ENCODE measurements at regions not wholly inside any gene's neighbourhood (a gene's known extent, or its start where the extent isn't known, plus 50 kb on each side); places are given as distances from the start of the nearest gene placed in this dataset.

DNA sequence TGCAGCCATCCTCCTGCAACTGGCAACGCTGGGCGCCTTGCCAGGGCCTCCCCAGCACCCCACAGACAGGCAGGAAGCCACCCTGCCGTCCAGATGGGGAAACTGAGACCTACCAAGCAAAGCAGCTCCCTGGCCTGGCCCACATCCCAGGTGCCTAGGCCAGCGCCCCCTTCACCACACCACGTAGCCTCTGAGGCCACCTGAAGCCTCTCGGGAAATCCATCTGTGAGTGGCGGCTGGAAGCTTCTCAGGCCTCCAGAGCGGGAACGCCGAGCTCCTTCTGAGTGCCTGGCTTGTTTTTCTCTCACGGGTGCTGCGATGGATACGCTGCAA lies 58.7 kb downstream of the UNCX start:
- no peak for TF ChIP-seq CTCF (conservative IDR thresholded peaks at IDR 0.05 in 1 of 2, IDR thresholded peaks at IDR 0.05 in 1 of 2; ENCODE audit: low read depth in 1 of 2, low read length in 2 of 2)
- no peak for TF ChIP-seq EZH2 (IDR thresholded peaks at IDR 0.05; ENCODE audit: low read length, missing control alignments)
